ENCODE measurements at regions not wholly inside any gene's neighbourhood (a gene's known extent, or its start where the extent isn't known, plus 50 kb on each side); places are given as distances from the start of the nearest gene placed in this dataset.
"Not testable (repeated sequence)": the region's sequence is repeated elsewhere in the genome, so short reads cannot be mapped to it uniquely, and the experiment has no call there.

GRCh38 chr22:27063841-27064240 is 406.5 kb downstream of the MIAT start:
- no peak for DNase-seq (ENCODE audit: low read depth)

GRCh38 chr22:27064386-27064785 is 407.0 kb downstream of the MIAT start:
- DNase-seq (ENCODE audit: low read depth): no peak

GRCh38 chr22:27065279-27065678 is 407.9 kb downstream of the MIAT start:
- no peak for DNase-seq (ENCODE audit: low read depth)

GRCh38 chr22:27066856-27067255 is 409.5 kb downstream of the MIAT start:
- no peak for DNase-seq (ENCODE audit: low read depth)

GRCh38 chr22:27068121-27068520 is 410.7 kb downstream of the MIAT start:
- no peak for DNase-seq (ENCODE audit: low read depth)

GRCh38 chr22:27070594-27070993 is 413.2 kb downstream of the MIAT start:
- no peak for DNase-seq (ENCODE audit: low read depth)

DNA sequence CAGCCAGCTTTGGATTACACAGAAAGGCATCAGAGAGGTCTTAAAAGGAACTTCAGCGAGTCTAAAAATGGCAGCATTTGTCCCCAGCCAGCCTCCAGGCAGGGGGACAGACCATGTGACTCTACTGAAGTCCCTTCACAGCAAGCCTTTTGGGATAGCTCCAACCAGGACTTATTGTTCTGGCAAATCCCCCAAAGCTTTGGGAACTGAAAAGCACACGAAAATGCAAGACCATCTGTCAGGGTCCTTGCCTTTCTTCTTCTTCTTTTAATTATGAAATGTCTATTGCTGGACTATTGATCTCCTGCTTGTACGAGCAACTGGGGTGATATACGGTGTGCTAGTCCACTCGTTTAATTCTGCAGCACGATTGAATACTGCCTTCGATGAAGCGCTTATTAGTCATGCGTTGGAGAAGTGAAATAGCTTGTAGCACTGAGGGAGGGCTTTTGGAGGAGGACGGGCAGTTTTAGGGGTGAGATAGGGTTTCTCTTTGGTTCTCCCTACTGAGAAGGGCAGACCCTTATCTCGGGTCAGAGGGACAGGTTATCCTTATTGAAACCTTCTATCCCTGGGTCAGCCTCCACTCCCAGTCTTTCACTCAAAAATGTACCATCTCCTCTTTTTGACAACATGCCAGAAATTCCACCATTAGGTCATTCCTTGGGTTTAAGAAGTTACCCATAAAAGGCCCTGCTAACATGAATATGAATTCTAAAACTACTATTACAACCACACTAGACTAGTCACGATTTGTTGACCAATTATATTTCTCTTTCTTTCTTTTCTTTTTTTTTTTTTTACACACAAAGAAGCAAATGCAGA is 416.4 kb downstream of the MIAT start:
- DNase-seq (ENCODE audit: low read depth): no peak

GRCh38 chr22:27075028-27075678 is 417.8 kb downstream of the MIAT start:
- no peak for DNase-seq (ENCODE audit: low read depth)

GRCh38 chr22:27075891-27076290 is 418.5 kb downstream of the MIAT start:
- no peak for DNase-seq (ENCODE audit: low read depth)

DNA sequence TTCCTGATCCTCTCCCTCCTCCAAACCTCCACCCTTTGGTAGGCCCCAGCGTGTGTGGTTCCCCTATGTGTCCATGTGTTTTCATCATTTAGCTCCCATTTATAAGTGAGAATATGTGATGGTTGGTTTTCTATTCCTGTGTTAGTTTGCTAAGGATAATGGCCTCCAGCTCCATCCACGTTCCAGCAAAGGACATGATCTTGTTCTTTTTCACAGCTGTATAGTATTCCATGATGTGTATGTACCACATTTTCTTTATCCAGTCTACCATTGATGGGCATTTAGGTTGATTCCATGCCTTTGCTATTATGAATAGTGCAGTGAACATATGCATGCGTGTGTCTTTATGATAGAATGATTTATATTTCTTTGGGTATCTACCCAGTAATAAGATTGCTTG is 420.7 kb downstream of the MIAT start:
- DNase-seq (ENCODE audit: low read depth): not testable (repeated sequence)

- DNase-seq (ENCODE audit: low read depth): no peak
Observed at GRCh38 chr22:27080036-27080578, 422.7 kb downstream of the MIAT start.

DNA sequence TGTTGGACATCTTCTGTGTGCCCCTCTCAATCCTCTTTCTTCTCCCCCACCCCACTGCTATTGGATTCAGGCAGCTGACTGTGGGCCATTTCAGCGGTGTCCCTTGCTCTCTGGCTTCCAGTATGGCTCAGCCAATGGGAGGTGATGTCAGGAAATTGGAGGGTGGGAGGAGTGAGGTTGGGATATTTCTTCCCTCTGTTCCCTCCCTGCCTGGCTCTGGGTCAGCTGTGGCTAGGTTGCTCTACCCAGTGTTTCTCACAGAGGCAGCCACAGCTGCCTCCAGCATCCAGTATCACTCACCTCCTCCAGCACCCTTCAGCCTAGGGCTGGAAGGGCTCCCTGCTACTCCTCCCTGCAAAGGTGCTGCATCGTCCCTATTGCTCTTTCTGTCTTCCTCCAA is 423.5 kb downstream of the MIAT start:
- DNase-seq (ENCODE audit: low read depth): no peak

DNA sequence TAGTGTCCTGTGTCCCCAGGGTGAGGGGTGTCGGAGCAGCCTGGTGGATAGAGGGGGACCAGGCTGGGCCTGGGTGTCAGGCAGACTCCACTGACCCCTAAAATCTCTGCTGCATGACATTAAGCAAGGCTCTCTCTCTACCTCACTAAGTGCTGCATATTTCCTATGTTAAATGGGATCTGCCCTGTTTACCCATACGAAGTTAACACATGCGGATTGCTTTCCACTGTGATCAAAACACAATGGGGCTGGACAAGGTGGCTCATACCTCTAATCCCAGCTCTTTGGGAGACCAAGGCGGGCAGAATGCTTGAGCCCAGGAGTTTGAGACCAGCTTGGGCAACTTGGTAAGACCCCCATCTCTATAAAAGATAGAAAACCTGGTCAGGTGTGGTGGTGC is 426.2 kb downstream of the MIAT start:
- DNase-seq (ENCODE audit: low read depth): no peak

DNA sequence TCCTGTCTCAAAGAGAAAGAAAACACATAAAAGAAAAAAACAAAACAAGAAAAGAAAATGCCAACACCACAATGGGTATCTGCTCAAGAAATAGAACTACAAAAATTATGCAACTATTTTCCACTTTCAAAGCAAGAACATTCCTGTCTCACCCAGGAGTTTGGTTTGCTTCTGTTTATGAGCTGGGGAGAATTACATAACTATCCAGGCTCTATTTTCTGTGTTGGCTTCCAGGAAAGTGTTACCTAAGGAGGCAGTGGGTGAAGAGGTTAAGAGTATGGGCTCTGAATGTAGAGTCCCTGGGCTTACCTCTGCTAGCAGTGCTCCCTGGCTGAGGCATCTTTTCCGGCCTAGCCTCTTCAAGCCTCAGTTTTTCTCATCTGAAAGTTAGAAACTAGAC is 426.7 kb downstream of the MIAT start:
- no peak for DNase-seq (ENCODE audit: low read depth)

DNA sequence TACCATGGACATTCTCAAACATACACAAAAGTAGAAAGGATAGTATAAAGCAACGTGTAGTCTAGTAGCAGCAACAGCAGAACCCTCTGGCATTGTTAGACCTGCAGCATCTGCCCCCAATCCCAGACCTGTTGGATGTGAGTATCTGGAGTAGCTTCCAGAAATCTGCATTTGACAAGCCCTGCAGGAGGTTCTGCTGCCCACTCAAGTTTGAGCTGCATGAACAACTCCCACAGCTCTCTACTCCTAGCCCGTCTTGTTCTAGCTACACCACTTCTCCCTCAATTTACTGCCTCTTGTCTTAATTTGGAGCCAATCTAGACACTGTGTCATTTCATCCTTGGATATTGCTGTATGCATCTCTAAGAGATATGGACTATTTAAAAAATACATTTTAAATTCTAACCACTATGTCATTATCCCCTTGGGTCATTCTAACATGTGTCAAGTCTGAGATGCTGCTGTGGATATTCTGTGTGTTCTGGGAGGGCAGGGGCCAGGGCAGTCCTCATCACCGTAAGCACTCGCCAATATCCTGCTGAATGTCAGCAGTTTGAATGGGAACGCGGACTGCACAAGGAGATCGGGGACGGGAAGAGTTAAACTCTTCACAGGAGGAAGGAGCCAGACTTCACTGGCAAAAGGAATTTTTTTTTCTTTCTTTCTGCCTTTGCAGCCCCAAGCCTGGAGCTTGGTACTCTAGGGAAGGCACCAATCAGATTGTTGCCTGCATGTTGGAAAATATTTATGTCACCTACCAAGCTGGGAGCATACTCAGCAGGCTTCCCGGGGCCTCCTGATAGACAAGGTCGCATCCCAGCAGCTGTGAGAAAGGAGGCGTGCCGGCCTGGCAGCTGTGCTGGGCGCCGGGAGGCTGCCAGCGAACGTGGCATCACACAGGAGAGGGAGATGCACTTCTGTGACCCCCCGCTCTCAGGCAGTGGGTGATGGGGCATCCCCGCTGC is 429.0 kb downstream of the MIAT start:
- DNase-seq (ENCODE audit: low read depth): no peak

DNA sequence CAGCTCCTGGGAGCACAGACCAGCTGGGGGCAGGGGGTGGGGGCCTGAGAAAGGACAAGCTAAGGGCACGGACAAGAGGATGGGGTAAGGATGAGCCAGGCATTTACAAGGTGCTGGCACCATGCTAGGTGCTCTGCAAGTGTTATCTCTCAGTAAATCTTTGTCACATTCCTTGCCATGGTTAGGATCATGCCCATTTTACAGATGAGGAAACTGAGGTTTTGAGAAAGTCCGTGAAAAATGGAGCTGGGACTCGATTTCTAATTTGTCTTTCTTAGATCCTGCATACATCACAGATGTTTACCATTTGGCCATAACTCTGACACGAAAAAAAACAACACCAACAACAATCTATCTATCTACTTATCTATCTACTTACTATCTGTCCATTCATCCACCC is 429.7 kb downstream of the MIAT start:
- DNase-seq (ENCODE audit: low read depth): no peak

DNA sequence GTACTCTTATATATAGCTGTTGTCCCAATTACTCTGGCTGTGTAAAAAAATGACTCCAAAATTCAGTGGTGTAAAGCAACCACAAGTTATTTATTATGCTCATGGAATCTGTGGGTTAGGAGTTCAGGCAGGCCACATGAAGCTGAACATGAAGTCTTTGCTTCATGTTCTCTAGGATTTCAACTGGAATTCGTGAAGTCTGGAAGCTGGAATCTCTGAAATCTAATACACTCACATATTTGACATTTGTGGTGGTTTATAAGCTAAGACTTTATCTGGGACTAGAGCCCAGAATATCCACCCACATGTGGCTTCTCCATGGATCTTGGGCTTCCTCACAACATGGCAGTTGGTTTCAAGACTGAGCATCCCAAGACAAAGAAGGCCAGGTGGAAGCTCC is 430.6 kb downstream of the MIAT start:
- no peak for DNase-seq (ENCODE audit: low read depth)

DNA sequence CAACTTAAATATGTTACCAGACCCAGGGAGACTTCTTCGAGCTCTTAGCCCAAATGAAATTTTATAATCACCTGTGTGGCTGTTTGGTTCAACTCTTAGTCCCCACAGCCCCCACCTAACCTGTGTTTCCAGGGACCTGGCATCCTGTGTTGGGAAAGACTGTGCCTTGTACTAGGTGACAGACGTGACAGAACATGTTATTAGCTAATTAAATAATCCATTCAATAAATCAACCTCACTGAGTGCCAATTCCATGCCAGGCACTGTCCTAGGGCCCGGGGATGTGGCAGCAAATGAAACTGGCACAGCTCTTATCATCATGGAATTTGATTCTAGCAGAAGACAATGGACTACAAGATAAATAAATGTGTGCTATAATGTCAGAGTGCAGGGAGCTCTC is 431.9 kb downstream of the MIAT start:
- no peak for DNase-seq (ENCODE audit: low read depth)

- DNase-seq (ENCODE audit: low read depth): no peak
Observed at GRCh38 chr22:27090611-27091011, 433.2 kb downstream of the MIAT start.

DNA sequence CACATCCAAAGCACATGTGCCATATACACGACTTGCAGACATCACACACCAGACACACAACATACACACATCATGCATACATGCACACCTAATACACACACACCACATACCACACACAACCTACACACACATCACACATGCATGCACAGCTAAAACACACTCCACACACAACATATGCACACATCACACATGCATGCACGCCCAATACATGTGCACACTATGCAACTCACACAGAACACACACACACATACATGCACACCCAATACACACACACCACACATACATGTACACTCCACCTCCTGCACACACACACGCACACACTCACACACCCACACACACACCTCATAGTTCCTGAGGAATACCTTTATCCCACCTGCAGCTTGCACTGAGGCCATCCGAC is 436.0 kb downstream of the MIAT start:
- no peak for DNase-seq (ENCODE audit: low read depth)

DNA sequence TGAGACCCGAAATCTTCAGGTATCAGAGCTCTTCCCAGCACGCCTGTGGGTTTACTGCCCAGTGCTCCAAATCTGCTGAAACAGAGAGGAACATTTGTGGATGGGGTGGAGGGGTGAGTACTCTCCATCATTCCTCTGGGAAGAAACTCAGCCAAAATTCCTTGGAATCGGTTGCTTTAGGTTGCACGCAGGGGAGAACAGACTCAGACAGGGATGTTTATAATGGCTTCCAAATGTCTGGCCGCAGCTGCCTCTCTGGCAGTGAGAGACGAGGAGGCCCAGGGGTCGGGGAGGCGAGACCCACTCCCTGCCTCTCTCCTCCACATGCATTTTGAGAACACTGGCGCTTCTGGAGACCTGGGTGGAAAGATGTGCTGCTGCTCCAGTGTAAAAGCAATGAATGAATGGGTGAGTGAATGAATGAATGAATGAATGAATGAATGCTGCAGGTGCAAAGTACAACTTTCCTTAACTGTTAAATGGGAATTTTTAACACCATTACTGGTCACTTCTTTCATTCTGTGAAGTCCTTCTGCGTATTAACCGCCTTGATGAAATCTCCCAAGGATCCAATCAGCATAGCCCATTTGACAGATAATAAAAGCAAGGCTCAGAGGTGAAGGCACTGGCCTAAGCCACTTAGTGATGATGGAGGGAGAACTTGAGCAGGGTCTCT is 437.4 kb downstream of the MIAT start:
- DNase-seq (ENCODE audit: low read depth): no peak

- DNase-seq (ENCODE audit: low read depth): no peak
Observed at GRCh38 chr22:27097506-27097905, 440.1 kb downstream of the MIAT start.

Measured in stimulated activated CD8-positive, alpha-beta memory T cell treated with anti-CD3 and anti-CD28 coated beads, Interleukin-7, amount 100 ng/mL, for 24 hours (primary cell).